GM18508 (cell line): ENCODE measurements at regions not wholly inside any gene's neighbourhood (a gene's known extent, or its start where the extent isn't known, plus 50 kb on each side); places are given as distances from the start of the nearest gene placed in this dataset.
"Not testable (repeated sequence)": the region's sequence is repeated elsewhere in the genome, so short reads cannot be mapped to it uniquely, and the experiment has no call there.

Source experiments
- ATAC-seq: cut with Tn5 transposase; IDR thresholded peaks from one replicate; pipeline ENCODE4 v1.9.1; 2021; ENCODE audit warnings: moderate number of reproducible peaks; ENCODE audit not compliant: insufficient read depth, unreplicated experiment

DNA sequence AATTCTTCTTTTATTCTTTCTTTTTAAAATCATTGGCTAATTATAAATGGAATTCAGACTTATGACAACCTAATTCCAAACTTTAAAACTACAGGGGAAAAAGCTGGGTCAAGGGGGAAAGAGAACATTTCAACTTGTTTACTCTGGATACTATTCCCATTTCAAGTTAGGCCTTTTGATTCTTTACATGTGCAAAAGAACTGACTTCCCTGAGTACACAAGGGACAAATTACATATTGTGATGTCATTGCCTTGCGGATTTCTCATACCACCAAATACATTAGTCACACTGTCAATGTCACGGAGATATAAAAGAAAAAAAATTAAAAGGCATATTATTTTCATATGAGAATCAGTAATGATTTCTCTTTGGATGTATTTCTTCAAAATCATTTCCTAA lies 96.5 kb upstream of the TBX18 start:
- ATAC-seq: no peak

DNA sequence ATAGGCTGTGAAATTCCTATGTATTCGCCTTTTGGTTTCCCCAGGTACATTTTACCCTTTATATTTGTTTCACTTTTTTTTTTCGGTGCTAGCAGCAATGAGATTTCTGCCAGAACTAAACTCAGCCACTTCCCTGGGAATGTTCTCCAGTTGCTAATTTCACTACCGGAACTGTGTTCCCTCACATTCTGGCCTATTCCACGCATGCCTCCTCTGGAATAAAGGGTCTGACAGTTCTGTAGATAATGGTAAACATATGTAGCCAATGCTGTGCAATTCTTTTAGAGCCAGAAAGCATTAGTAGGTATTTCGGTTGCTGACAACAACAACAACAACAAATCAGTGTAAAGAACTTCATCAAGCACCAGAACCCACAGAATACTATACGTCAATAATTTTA lies 96.1 kb upstream of the TBX18 start:
- no peak for ATAC-seq

DNA sequence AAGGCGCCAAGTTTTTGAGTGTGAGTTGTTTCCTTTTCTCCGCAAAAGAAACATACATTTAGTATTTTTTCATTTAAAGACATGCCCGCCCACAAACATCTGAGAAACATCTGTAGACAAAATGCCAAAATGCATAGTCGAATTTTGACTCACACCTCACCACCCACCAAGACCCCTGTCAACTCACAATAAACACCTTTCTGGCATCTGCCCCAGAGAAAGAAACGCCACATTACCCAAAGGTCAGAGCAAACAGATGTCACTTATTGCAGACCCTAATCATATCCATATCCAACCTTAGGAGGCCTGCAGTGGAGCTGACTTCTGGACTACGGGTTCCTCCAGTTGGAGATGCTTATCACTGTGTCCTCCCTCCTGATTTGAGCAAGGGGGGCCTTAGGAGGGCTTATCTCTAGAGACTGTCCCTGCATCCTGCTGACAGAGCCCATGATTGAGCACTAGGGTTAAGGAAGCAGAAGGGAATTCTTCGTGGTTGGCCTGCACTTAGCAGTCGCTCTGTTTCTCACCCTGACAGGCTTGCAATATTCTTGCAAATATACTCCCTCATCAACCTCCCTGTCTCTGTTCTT lies 90.5 kb upstream of the TBX18 start:
- no peak for ATAC-seq

DNA sequence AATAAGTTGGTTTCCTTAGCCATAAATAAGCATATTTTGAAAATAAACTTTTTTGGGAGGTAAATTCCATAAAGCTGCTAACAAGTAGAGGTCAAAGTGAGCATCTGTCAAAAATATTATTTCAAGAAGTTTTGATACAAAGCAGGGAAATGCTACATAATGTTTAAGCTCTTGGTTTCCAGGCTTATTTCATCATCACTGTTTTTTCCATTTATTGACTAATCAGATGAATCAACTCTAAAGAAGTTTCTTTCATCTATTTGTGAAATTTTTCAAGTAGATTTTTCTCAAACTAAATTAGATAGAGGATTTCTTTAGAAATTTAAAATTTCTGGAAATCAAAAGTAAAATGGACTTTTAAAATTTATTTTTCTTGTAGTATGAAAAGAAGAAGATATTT lies 89.5 kb upstream of the TBX18 start:
- ATAC-seq: no peak

DNA sequence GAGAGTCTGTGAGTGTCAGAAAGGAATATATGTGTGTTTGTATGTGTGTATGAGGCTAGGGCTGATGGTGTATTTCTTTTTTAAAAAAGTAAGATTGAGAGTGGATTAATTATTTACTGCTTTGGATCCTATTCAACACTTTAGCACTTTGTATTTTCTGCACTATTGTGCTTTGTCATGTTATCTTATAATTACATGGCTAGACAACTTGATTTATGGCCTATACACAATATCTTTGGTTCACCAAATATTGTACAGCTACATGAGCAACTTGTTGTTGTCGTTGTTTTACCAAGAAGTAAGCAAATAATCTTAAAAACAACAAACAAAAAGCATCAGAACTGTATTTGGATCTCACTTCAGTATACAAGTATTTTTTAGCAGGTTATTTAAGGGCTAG lies 84.6 kb upstream of the TBX18 start:
- ATAC-seq: no peak

DNA sequence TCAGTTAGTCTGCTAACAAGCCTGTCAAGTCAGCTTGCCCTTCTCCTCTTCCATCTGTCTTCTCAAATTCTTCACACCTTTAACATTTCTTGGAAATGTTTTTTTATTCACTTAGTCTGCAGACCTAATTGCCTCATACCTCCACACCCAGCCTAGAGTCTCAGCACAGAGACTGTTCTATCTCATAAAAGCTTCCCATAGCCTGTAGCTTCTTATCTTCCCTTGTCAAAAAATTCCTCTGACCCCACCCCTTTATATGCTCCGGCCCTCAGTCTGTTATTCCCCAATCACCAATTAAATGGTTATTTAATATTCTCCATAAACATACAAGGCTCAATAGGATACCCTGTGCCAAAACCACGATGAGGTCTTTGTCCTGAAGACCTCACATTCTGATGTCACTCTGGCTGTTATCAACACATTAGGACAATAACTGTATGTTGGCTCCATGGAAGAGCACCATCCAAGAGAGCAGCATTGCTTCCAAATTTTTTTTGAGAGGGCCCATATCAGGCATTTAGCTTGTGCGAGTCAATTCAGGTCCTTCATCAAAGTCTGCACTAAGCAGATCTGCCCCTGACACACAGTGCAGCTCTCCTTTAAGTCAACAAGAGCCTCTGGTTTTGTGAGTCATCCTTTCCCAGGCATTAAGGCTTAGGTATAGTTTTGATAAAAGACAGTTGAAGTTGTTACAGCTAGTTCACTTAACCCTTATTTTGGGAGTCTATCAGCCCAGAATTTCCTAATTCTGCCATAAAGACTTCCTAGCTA lies 83.2 kb upstream of the TBX18 start:
- ATAC-seq: no peak

DNA sequence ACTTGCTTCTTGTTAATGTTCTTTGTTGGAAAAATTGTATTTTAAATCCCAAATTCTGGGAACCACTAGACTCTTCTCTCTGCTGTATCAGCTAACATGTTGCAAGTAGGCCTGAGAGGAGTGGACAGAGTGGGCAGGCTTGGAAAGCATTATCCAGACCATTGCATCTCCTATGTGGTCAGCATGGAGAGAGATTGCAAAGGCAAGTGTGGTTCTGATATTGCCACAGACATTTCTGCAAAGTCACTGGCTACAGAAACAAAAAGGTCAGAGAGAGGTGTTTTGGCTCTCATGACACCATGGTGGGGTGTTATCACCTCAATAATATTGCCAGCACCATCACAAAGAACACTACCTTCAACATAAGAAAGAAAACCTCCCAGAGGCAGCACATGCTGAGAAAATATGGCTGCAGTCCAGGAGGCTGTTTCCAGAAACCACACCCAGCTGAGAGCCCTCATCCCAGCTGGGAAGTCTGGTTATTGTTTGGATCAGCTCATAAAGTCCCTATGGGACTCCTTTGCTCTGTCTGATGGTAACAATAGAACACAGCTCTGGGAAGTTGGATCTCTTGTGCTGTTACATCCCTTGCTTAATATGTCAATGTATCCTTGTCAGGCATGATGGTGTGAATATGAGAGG lies 78.2 kb upstream of the TBX18 start:
- ATAC-seq: no peak

DNA sequence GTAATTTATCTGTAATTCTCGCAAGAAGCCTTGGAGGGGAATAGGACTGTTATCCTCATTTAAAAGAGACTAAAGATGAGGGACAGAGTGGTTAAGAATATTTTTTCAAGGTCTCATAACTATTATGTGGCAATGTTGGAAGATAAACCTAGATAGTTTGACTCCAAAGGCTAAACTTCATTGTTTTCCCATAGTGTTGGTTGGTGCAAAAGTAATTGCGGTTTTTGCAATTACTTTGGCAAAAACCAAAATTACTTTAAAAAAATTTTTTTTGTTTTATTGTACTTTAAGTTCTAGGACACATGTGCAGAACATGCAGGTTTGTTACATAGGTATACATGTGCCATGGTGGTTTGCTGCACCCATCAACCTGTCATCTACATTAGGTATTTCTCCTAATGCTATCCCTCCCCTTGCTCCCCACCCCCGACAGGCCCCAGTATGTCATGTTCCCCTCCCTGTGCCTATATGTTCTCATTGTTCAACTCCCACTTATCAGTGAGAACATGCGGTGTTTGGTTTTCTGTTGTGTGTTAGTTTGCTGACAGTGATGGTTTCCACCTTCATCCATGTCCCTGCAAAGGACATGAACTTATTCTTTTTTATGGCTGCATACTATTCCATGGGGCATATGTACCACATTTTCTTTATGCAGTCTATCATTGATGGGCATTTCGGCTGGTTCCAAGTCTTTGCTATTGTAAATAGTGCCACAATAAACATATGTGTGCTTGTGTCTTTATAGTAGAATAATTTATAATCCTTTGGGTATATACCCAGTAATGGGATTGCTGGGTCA lies 72.9 kb upstream of the TBX18 start:
- not testable (repeated sequence) for ATAC-seq

DNA sequence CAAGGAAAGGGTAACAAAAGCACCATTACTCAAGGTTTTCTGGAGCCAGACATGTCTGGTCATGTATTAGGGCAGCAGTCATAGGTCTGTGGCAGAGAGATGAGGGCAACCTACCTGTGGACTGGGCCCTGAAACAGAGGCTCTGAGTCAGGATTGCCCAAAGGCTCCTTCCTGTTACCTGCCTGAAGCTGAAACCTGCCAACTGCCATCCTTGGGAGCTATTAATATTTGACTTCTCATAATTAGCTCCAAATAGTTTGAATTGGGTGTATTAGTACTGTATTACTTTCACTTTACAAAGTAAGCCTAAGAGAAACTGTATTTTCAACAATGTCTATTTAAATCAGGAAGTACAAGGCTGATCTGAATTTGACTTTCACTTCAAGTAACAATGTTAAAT lies 72.0 kb upstream of the TBX18 start:
- peak; percentile 39 for ATAC-seq

DNA sequence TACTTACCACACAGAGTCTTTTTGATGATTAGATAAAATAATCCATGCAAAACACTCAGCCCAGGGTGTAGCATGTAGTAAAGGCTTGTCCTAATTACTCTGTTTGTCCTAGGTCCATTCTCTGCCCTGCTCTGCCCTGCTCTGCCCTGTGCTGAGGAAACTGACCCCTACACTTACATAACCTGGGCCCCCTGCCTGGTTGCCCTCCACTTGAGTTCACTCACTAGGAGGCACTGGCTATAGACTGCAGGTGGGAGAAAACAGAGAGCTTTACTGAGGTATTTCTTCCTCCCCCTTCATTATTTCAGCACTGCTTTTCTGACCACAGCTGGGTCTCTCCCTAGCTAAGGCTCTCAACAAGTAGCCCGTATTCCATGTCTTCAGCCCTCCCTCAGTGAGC lies 70.9 kb upstream of the TBX18 start:
- ATAC-seq: no peak

DNA sequence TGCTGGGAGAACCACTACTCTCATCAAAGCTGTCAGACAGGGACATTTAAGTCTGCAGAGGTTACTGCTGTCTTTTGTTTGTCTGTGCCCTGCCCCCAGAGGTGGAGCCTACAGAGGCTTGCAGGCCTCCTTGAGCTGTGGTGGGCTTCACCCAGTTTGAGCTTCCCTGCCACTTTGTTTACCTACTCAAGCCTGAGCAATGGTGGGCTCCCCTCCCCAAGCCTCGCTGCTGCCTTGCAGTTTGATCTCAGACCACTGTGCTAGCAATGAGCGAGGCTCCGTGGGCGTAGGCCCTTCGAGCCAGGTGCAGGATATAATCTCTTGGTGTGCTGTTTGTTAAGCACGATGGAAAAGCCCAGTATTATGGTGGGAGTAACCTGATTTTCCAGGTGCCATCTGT lies 67.5 kb upstream of the TBX18 start:
- not testable (repeated sequence) for ATAC-seq

DNA sequence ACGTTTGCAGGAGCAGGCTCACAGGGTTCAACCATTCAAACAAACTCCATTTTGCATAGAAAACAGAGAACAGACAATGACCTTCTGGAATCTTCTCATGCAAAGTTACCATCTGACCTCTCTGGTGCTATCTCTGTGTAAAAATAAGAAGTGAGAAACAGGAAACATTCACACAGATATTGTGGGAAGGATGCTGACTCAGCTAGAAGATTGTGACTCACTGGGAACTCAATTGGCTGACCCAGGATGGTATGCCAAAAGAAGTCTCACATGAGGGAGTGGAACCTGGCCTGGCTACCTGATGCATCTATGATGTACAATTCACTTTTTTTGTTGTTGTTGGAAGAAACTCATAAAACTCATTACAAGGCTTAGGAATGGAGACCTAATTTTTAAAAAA lies 61.1 kb upstream of the TBX18 start:
- ATAC-seq: no peak

DNA sequence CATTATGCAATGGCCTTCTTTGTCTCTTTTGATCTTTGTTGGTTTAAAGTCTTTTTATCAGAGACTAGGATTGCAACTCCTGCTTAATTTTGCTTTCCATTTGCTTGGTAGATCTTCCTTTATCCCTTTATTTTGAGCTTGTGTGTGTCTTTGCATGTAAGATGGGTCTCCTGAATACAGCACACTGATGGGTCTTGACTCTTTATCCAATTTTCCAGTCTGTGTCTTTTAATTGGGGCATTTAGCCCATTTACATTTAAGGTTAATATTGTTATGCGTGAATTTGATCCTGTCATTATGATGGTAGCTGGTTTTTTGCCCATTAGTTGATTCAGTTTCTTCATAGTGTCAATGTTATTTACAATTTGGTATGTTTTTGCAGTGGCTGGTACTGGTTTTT lies 56.9 kb upstream of the TBX18 start:
- not testable (repeated sequence) for ATAC-seq

DNA sequence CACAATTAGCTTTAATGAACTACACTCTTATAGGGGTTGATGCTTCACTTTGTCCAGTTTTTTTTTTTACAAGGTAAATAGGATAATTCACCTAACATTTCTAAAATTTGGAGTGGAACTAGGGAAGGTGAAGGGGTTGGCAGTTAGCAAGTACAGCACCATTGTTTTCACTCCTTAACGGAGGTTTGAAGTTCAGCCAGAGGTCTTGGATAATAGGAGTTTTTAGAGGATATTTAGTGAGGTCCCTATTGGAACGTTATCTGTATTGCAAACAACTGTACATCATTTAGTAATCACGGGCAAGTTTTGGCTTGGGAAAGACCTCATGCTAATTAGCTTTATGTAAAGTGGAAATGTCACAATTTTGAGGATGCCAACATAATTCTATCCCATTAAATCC lies 52.3 kb upstream of the TBX18 start:
- no peak for ATAC-seq

DNA sequence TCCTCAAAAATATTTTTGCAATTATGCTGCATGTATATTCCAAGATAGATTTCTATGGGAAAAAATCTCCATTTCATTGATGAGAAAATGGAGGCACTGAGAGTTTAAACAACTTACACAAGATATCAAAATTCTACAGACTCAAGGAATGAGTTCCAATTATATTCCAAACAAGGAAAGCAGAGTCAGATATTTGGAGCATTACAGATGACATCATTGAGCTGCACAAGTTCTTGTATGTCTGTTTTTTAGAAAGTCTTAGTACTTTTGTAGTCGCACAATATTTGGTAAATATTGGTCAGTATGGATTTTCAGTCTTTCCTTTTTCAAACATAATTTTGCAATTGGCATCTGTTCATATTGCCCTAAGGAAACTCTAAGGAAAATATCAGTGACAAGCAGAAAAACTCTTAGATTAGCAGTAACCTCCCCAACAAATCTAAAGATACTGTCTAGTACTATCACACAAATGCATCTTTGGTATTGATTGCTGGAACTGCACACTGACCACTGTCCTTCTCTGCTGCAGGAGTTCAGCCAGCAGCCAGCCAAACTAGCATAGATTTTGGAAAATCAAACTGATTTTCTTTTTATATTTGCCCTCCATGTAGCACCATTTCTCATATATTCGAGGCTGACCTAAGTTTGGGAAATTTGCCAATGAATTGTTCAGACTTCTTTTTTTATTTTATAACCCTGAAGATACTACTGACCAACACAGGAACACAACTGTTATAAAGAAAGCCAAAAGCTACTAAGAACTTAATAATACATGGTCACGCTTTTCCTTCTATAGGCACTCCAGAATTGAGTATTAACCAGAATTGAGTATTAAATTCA lies 51.7 kb upstream of the TBX18 start:
- ATAC-seq: no peak
